SK-N-SH (cell line): ENCODE measurements at regions not wholly inside any gene's neighbourhood (a gene's known extent, or its start where the extent isn't known, plus 50 kb on each side); places are given as distances from the start of the nearest gene placed in this dataset.

Source experiments
- CTCF ChIA-PET: fragments of 300-600, 350-600 bp; formaldehyde crosslinking; extraction: SDS; loops from one replicate; lab custom pipeline; 2021; lab: Yijun Ruan, JAX
- POLR2A ChIA-PET: fragments of 350-600 bp; sonication (Branson Sonifier 250); formaldehyde crosslinking; extraction: SDS; loops from one replicate; lab custom pipeline; 2020; ENCODE audit warnings: antibody characterized with exemption, inconsistent platforms; lab: Yijun Ruan, JAX
- DNase-seq: peaks from one replicate; pipeline ENCODE4 v3.0.0; 2012
- H2AFZ ChIP-seq: fragments of 200-600 bp; sonication (generic); 2 replicates; pipeline ENCODE4 v1.8.1; 2016; ENCODE audit warnings: antibody characterized with exemption, mild to moderate bottlenecking, low read depth
- H3F3A ChIP-seq: fragments of 200-600 bp; sonication (generic); replicated peaks from 2 replicates; pipeline ENCODE3; 2016; ENCODE audit warnings: antibody characterized with exemption, mild to moderate bottlenecking; ENCODE audit not compliant: insufficient read depth
- H3K27ac ChIP-seq, 2 experiments: fragments of 200-500 bp in 1 of 2; fragments of 200-600 bp in 1 of 2; sonication (Bioruptor generic) in 1 of 2; sonication (generic), shearing (Covaris generic) in 1 of 2; 2 replicates each; pipeline versions ENCODE4 v1.5.1 to v1.6.1; 2014 to 2016; ENCODE audit warnings: low read depth in 2 of 2, inconsistent platforms in 1 of 2, low read length in 1 of 2, mild to moderate bottlenecking in 1 of 2, mixed read lengths in 1 of 2
- H3K27me3 ChIP-seq: fragments of 200-600 bp; sonication (generic), shearing (Covaris generic); 2 replicates; pipeline ENCODE4 v1.6.1; 2016; ENCODE audit warnings: mixed run types; ENCODE audit not compliant: insufficient read depth
- H3K36me3 ChIP-seq, 2 experiments: fragments of 200-500 bp in 1 of 2; fragments of 200-600 bp in 1 of 2; sonication (Bioruptor generic) in 1 of 2; sonication (generic) in 1 of 2; replicated peaks in 1 of 2; 2 replicates each; pipeline versions ENCODE3 to v1.5.1; 2014 to 2016; ENCODE audit warnings: low read length in 1 of 2, mild to moderate bottlenecking in 1 of 2; ENCODE audit not compliant: insufficient read depth in 2 of 2, control insufficient read depth in 1 of 2
- H3K4me1 ChIP-seq, 2 experiments: fragments of 200-500 bp in 1 of 2; fragments of 200-600 bp in 1 of 2; sonication (Bioruptor generic) in 1 of 2; sonication (generic), shearing (Covaris generic) in 1 of 2; 2 replicates each; pipeline versions ENCODE4 v1.5.1 to v1.6.1; 2014 to 2016; ENCODE audit warnings: low read depth in 1 of 2, low read length in 1 of 2, mixed run types in 1 of 2; ENCODE audit not compliant: insufficient read depth in 2 of 2, control insufficient read depth in 1 of 2
- H3K4me2 ChIP-seq: fragments of 200-600 bp; sonication (generic), shearing (Covaris generic); 2 replicates; pipeline ENCODE4 v1.6.1; 2017; ENCODE audit warnings: mixed run types
- H3K4me3 ChIP-seq, 2 experiments: fragments of 200-500 bp in 1 of 2; fragments of 200-600 bp in 1 of 2; sonication (Bioruptor generic) in 1 of 2; sonication (generic), shearing (Covaris generic) in 1 of 2; 2 replicates each; pipeline versions ENCODE4 v1.5.1 to v1.8.1; 2014 to 2016; ENCODE audit warnings: low read depth in 2 of 2, inconsistent platforms in 1 of 2, low read length in 1 of 2, mild to moderate bottlenecking in 1 of 2, mixed read lengths in 1 of 2, moderate library complexity in 1 of 2
- H3K79me2 ChIP-seq: fragments of 200-600 bp; sonication (generic); 2 replicates; pipeline ENCODE4 v1.8.1; 2017; ENCODE audit warnings: mild to moderate bottlenecking; ENCODE audit not compliant: insufficient read depth
- H3K9ac ChIP-seq: fragments of 200-600 bp; sonication (generic); 2 replicates; pipeline ENCODE4 v1.6.1; 2017; ENCODE audit warnings: mixed run types
- H3K9me2 ChIP-seq: fragments of 200-600 bp; sonication (generic); 2 replicates; pipeline ENCODE4 v1.6.1; 2017; ENCODE audit warnings: mixed run types
- H3K9me3 ChIP-seq: fragments of 200-600 bp; sonication (generic); 2 replicates; pipeline ENCODE4 v1.6.1; 2017; ENCODE audit warnings: mixed run types, mild to moderate bottlenecking, moderate library complexity
- H4K20me1 ChIP-seq: fragments of 200-600 bp; sonication (generic); 2 replicates; pipeline ENCODE4 v1.6.1; 2017; ENCODE audit warnings: mild to moderate bottlenecking, mixed run types; ENCODE audit not compliant: insufficient read depth
- CHD2 ChIP-seq: fragments of 150-350 bp; IDR thresholded peaks from 2 replicates; pipeline ENCODE4 v1.6.1; 2018; ENCODE audit warnings: low read length; ENCODE audit not compliant: partially characterized antibody
- ELF1 ChIP-seq: IDR thresholded peaks from 2 replicates; pipeline ENCODE4 v1.4.0; 2012
- EZH2phosphoT487 ChIP-seq: fragments of 200-600 bp; sonication (generic); IDR thresholded peaks from 2 replicates; pipeline ENCODE4 v1.6.1; 2017; ENCODE audit warnings: low read depth, mixed run types, mild to moderate bottlenecking, antibody characterized with exemption, moderate library complexity, borderline replicate concordance
- FOSL2 ChIP-seq: IDR thresholded peaks from 2 replicates; pipeline ENCODE4 v1.4.0; 2012; ENCODE audit warnings: low read depth, mild to moderate bottlenecking, moderate library complexity, borderline replicate concordance
- FOXJ3 ChIP-seq: sonication (generic); formaldehyde crosslinking; IDR thresholded peaks from 2 replicates; pipeline ENCODE4 v1.5.1; 2020; ENCODE audit warnings: mild to moderate bottlenecking, missing genetic modification reagents
- IRF3 ChIP-seq: fragments of 150-350 bp; IDR thresholded peaks from 2 replicates; pipeline ENCODE4 v1.6.1; 2016; ENCODE audit warnings: mild to moderate bottlenecking, low read depth, low read length
- JUND ChIP-seq: IDR thresholded peaks from 2 replicates; pipeline ENCODE4 v1.4.0; 2012
- MXI1 ChIP-seq: IDR thresholded peaks from 2 replicates; pipeline ENCODE4 v1.6.1; 2012; ENCODE audit warnings: mild to moderate bottlenecking, low read depth, low read length, improper control_type of control experiment
- NFIC ChIP-seq: IDR thresholded peaks from 2 replicates; pipeline ENCODE4 v1.4.0; 2012; ENCODE audit warnings: borderline replicate concordance
- NRF1 ChIP-seq: IDR thresholded peaks from 2 replicates; pipeline ENCODE4 v1.6.1; 2012; ENCODE audit warnings: low read depth, mild to moderate bottlenecking, low read length
- PBX3 ChIP-seq: IDR thresholded peaks from 2 replicates; pipeline ENCODE4; 2012
- POLR2AphosphoS5 ChIP-seq: IDR thresholded peaks from 2 replicates; pipeline ENCODE4 v1.6.1; 2012; ENCODE audit warnings: low read depth, low read length
- RCOR1 ChIP-seq: fragments of 150-350 bp; IDR thresholded peaks from 2 replicates; pipeline ENCODE4 v1.6.1; 2017; ENCODE audit warnings: antibody characterized with exemption, low read length
- RFX5 ChIP-seq: IDR thresholded peaks from 2 replicates; pipeline ENCODE4 v1.6.1; 2012; ENCODE audit warnings: mild to moderate bottlenecking, improper control_type of control experiment, low read length
- SIN3A ChIP-seq: IDR thresholded peaks from 2 replicates; pipeline ENCODE4 v1.6.1; 2012; ENCODE audit warnings: low read depth, mild to moderate bottlenecking, low read length, moderate library complexity, borderline replicate concordance
- SMC3 ChIP-seq: IDR thresholded peaks from 2 replicates; pipeline ENCODE4 v1.6.1; 2012; ENCODE audit warnings: low read depth, low read length, improper control_type of control experiment
- TCF12 ChIP-seq: IDR thresholded peaks from 2 replicates; pipeline ENCODE4 v1.4.0; 2012
- TEAD4 ChIP-seq: IDR thresholded peaks from 2 replicates; pipeline ENCODE4 v1.4.0; 2012; ENCODE audit warnings: mild to moderate bottlenecking, borderline replicate concordance; ENCODE audit not compliant: insufficient read depth
- USF2 ChIP-seq: fragments of 150-350 bp; IDR thresholded peaks from 2 replicates; pipeline ENCODE4 v1.6.1; 2017; ENCODE audit warnings: antibody characterized with exemption, low read length, low read depth, borderline replicate concordance
- YY1 ChIP-seq: IDR thresholded peaks from 2 replicates; pipeline ENCODE4 v1.4.0; 2012; ENCODE audit warnings: low read depth, mild to moderate bottlenecking
- ZBTB33 ChIP-seq: IDR thresholded peaks from 2 replicates; pipeline ENCODE4 v1.4.0; 2012; ENCODE audit warnings: low read depth, borderline replicate concordance
- WGBS: methylation state at CpG from one replicate; pipeline ENCODE4 v1.1.6; 2017; ENCODE audit warnings: low lambda C conversion rate; 5-methylcytosine and 5-hydroxymethylcytosine counted together

GRCh38 chr1:168369655-168370054 is 89.0 kb downstream of the TBX19 start:
- no peaks in the 10 kb centered on the region for H3K36me3 ChIP-seq
- H3K27me3 ChIP-seq, result no peaks in the 10 kb centered on the region
- H3K9me2 ChIP-seq, result no peaks in the 10 kb centered on the region
- no peak overlapping the region for H3K9ac ChIP-seq
- no peak for TF ChIP-seq RFX5
- TF ChIP-seq IRF3, result no peak
- no peak for TF ChIP-seq FOXJ3 (CRISPR knock-in tag)
- no peak for TF ChIP-seq SMC3
- no peak for TF ChIP-seq YY1
- no peak for TF ChIP-seq ZBTB33
- no peak for TF ChIP-seq FOSL2
- TF ChIP-seq TEAD4, result no peak
- TF ChIP-seq MXI1, result no peak
- TF ChIP-seq ELF1, result no peak
- no peak for TF ChIP-seq EZH2phosphoT487
- TF ChIP-seq SIN3A, result no peak
- no peak for TF ChIP-seq JUND
- no peak for TF ChIP-seq USF2
- H3K79me2 ChIP-seq, result no peaks in the 10 kb centered on the region
- no peak for DNase-seq
- H3K4me2 ChIP-seq, result no peak overlapping the region
- no peak overlapping the region for H2AFZ ChIP-seq
- H3K4me1 ChIP-seq, result no peaks in the 10 kb centered on the region
- H3K9me3 ChIP-seq, result no peaks in the 10 kb centered on the region
- H3K27ac ChIP-seq, result no peak overlapping the region
- WGBS, result 81% methylated on average over 5 of the region's 5 CpGs
- CTCF ChIA-PET, result interaction anchor here (3.5 kb wide), 1 partner anchor 27 kb away, joined by 20 read pairs; no protein-coding TSS in a partner anchor
- POLR2A ChIA-PET, result no interaction called here
- no peaks in the 10 kb centered on the region for H3F3A ChIP-seq
- no peaks in the 10 kb centered on the region for H4K20me1 ChIP-seq
- no peak overlapping the region for H3K4me3 ChIP-seq

DNA sequence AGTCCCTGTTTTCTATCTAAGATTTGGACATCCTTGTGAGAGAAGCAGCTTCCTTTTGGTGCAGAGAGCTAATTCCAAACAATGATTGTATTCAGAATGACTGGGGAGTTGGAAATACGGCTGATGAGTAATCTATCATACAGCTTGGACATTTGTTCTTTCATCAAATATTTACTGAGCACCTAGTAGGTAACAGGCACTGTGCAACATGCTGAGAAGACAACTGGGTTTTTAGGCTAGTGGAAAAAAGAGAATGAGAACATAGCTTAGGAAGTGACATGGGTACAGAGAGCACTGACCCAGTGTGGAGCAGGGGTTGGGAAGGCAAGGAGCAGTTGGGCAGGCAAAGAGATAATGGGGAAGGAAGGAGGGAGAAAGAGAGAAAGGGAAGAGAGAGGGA is 87.5 kb downstream of the TBX19 start:
- Histone ChIP-seq H3K9me2 (no peaks in the 10 kb centered on the region), H4K20me1 (no peaks in the 10 kb centered on the region), H3K27ac (no peak overlapping the region), H3K4me1 (no peaks in the 10 kb centered on the region), H3K4me2 (no peak overlapping the region), H2AFZ (no peak overlapping the region), H3K27me3 (no peaks in the 10 kb centered on the region), H3K36me3 (no peaks in the 10 kb centered on the region), H3F3A (no peaks in the 10 kb centered on the region), H3K79me2 (no peaks in the 10 kb centered on the region), H3K4me3 (no peak overlapping the region), H3K9me3 (no peaks in the 10 kb centered on the region), H3K9ac (no peak overlapping the region)
- ChIA-PET POLR2A (no interaction called here), CTCF (interaction anchor here (0.6 to 3.5 kb wide), 4 partner anchors 11 to 422 kb away, joined by 3 to 20 read pairs (median 3); no protein-coding TSS in a partner anchor)
- 44% methylated on average over 1 of the region's 1 CpG for WGBS
- DNase-seq, result no peak
- TF ChIP-seq POLR2AphosphoS5 (no peak), RCOR1 (no peak), PBX3 (no peak), RFX5 (no peak), TEAD4 (no peak), SMC3 (no peak), CHD2 (no peak), MXI1 (no peak), NFIC (no peak), NRF1 (no peak), IRF3 (no peak), TCF12 (no peak)
